ENCODE measurements at regions not wholly inside any gene's neighbourhood (a gene's known extent, or its start where the extent isn't known, plus 50 kb on each side); places are given as distances from the start of the nearest gene placed in this dataset.

GRCh38 chr12:104863296-104863948 is 94.7 kb downstream of the SLC41A2 start:
- H4K20me1 ChIP-seq (ENCODE audit: insufficient read depth, low read length): no peaks in the 10 kb centered on the region
- H3K4me3 ChIP-seq (replicated peaks in 1 of 3; ENCODE audit: low read depth in 2 of 3, low read length in 3 of 3): no peak overlapping the region
- H3K27ac ChIP-seq (ENCODE audit: low read depth in 1 of 2, low read length in 2 of 2): no peak overlapping the region
- H2AFZ ChIP-seq (ENCODE audit: insufficient read depth, low read depth, low read length, poor library complexity, severe bottlenecking): no peak overlapping the region
- H3K27me3 ChIP-seq (ENCODE audit: control insufficient read depth in 2 of 2, insufficient read depth in 2 of 2, low read length in 2 of 2): no peaks in the 10 kb centered on the region
- no CpG with 5 or more reads among the region's 5 CpGs for WGBS (ENCODE audit: insufficient coverage)
- H3K79me2 ChIP-seq (ENCODE audit: insufficient read depth, low read length): no peaks in the 10 kb centered on the region
- no peak overlapping the region for H3K27ac Mint-ChIP-seq
- DNase-seq: no peak
- H3K9me3 ChIP-seq (replicated peaks in 1 of 2; ENCODE audit: control insufficient read depth in 1 of 2, insufficient read depth in 1 of 2, low read length in 2 of 2): no peaks in the 10 kb centered on the region
- H3K4me3 Mint-ChIP-seq: no peak overlapping the region
- TF ChIP-seq CTCF (IDR thresholded peaks at IDR 0.05): no peak
- no peak overlapping the region for H3K4me2 ChIP-seq (replicated peaks; ENCODE audit: extremely low read depth, low read length, poor library complexity, severe bottlenecking)
- intact Hi-C loops (cut with micrococcal nuclease): no loop called here
- H3K4me1 Mint-ChIP-seq: peaks cover 23% of the 10 kb centered on the region
- no peaks in the 10 kb centered on the region for H3K36me3 Mint-ChIP-seq
- no peaks in the 10 kb centered on the region for H3K9me3 Mint-ChIP-seq
- no peaks in the 10 kb centered on the region for H3K27me3 Mint-ChIP-seq (ENCODE audit: low read depth in 3 of 3)
- no peak overlapping the region for H3K9ac ChIP-seq (ENCODE audit: insufficient read depth, low read length, poor library complexity, severe bottlenecking)
- H3K4me1 ChIP-seq (ENCODE audit: control insufficient read depth in 1 of 2, insufficient read depth in 2 of 2, low read length in 2 of 2): peaks cover 14 to 19% of the 10 kb centered on the region in 2 donors
- no peaks in the 10 kb centered on the region for H3K36me3 ChIP-seq (replicated peaks in 1 of 2; ENCODE audit: control insufficient read depth in 1 of 2, insufficient read depth in 2 of 2, low read length in 2 of 2)

- no peak for DNase-seq
- no peaks in the 10 kb centered on the region for H3K36me3 Mint-ChIP-seq
- no peak for TF ChIP-seq CTCF (IDR thresholded peaks at IDR 0.05)
Observed at GRCh38 chr12:104858611-104859543, 99.2 kb downstream of the SLC41A2 start.

More at GRCh38 chr12:104858611-104859543, 99.2 kb downstream of the SLC41A2 start:
- H3K36me3 ChIP-seq (replicated peaks in 1 of 2; ENCODE audit: control insufficient read depth in 1 of 2, insufficient read depth in 2 of 2, low read length in 2 of 2): no peaks in the 10 kb centered on the region
- H3K79me2 ChIP-seq (ENCODE audit: insufficient read depth, low read length): no peaks in the 10 kb centered on the region
- no peak overlapping the region for H3K9ac ChIP-seq (ENCODE audit: insufficient read depth, low read length, poor library complexity, severe bottlenecking)
- H3K27ac Mint-ChIP-seq: peak overlapping the region in 1 of 7 donors; percentile 54
- H2AFZ ChIP-seq (ENCODE audit: insufficient read depth, low read depth, low read length, poor library complexity, severe bottlenecking): no peak overlapping the region
- H3K4me2 ChIP-seq (replicated peaks; ENCODE audit: extremely low read depth, low read length, poor library complexity, severe bottlenecking): no peak overlapping the region
- no peak overlapping the region for H3K4me3 ChIP-seq (replicated peaks in 1 of 3; ENCODE audit: low read depth in 2 of 3, low read length in 3 of 3)
- no peaks in the 10 kb centered on the region for H3K4me1 ChIP-seq (ENCODE audit: control insufficient read depth in 1 of 2, insufficient read depth in 2 of 2, low read length in 2 of 2)
- no peaks in the 10 kb centered on the region for H3K4me1 Mint-ChIP-seq
- H3K27me3 ChIP-seq (ENCODE audit: control insufficient read depth in 2 of 2, insufficient read depth in 2 of 2, low read length in 2 of 2): no peaks in the 10 kb centered on the region
- H3K9me3 Mint-ChIP-seq: peaks cover 0 to 5% (median 0%) of the 10 kb centered on the region in 7 donors
- H3K9me3 ChIP-seq (replicated peaks in 1 of 2; ENCODE audit: control insufficient read depth in 1 of 2, insufficient read depth in 1 of 2, low read length in 2 of 2): no peaks in the 10 kb centered on the region
- no peak overlapping the region for H3K27ac ChIP-seq (ENCODE audit: low read depth in 1 of 2, low read length in 2 of 2)
- WGBS (ENCODE audit: insufficient coverage): 100% methylated on average over 1 of the region's 4 CpGs
- intact Hi-C loops (cut with micrococcal nuclease): no loop called here
- no peaks in the 10 kb centered on the region for H3K27me3 Mint-ChIP-seq (ENCODE audit: low read depth in 3 of 3)
- no peaks in the 10 kb centered on the region for H4K20me1 ChIP-seq (ENCODE audit: insufficient read depth, low read length)
- H3K4me3 Mint-ChIP-seq: no peak overlapping the region
